GM19238 (cell line): ENCODE measurements at regions not wholly inside any gene's neighbourhood (a gene's known extent, or its start where the extent isn't known, plus 50 kb on each side); places are given as distances from the start of the nearest gene placed in this dataset.

Experiments
- DNase-seq: peaks from one replicate; pipeline ENCODE4 v3.0.0; 2011; ENCODE audit warnings: low spot score; ENCODE audit not compliant: insufficient read length

DNA sequence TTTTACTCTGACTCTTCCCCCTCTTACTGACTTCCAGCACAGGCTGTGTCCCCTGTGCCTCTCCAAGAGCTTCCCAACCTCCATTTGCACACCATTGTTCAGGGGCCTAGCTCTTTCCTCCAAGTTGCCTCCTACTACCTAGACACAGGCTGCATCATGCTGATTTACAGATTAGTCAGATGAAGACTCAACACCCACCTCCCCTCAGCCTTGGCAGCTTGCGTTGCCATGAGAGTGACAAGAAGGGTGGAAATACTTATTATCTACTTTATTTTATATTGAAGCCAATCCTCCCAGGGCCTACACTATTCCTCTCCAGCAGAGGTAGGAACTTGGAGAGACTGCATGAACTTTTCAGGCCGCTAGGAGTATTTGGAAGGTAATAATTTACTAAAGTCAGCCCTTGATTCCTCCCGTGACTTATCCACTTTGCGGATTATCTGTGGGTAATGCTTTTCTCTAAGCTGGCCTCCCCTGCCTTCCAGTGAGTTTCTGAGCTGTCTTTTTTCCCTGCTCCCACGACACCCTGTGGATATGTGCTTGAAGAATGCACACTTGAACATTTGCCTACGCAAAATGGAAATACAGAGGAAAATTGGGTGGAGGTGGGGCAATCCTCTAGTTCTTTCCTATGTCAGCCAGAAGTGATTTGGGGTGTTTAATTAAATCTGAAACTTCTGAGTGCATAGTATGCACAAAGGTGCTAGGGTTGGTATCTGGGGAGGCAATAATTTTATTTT, 74.1 kb upstream of the TMEM164 start:
- no peak for DNase-seq

DNA sequence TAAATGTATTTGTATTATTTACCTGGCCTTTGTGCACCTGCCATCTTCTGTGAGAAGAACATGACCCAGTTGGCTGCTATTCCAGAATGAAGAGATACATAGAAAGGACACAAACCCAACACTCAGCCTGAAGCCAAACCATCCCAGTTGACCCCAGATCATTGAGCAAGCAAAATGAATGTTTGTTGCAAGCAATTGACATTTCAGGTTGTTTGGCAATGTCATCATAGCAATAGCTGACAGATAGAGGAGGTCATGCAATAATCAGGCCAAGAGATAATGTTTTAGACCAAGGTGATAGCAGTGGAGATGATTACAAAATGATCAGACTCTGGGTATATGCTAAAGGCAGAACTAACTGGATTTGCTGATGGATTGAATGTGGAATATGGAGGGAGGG, 71.2 kb upstream of the TMEM164 start:
- DNase-seq, result no peak

DNA sequence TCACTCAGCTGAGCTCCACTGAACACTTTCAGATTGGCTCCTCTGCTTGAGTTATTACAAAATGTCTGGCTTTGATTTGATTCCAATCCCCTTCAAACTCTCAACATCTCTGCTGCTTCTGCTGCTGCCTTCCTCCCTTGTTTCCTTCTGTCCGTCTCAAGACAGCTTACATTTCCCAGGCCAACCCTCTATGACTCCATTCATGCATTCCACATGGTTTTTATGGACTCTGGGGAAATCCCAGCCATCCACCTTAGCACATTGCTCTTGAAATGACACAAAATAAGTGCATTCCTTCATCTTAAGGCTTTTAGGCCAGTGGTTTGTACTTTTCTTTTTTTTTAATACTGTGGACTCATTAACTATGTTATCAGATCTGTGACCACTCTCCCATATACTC, 68.5 kb upstream of the TMEM164 start:
- no peak for DNase-seq

DNA sequence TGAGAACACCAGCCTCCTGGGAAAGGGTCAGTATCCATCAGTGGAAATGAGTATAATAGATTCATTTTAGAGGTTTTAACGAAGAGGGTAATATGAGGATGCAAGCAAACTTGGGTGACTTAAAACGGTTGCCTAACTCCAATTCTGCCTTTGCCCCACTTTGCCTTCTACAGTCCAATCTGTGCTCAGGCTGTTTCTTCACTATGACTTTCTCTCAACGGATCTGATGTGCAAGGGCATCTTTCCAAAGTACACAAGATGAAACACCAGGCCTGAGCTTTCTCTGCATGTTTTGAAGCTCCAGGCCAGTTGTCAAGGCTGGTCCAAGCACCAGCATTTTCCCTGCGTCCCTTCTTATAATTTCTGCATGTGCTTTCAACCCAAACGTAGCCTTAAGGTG, 68.0 kb upstream of the TMEM164 start:
- no peak for DNase-seq

DNA sequence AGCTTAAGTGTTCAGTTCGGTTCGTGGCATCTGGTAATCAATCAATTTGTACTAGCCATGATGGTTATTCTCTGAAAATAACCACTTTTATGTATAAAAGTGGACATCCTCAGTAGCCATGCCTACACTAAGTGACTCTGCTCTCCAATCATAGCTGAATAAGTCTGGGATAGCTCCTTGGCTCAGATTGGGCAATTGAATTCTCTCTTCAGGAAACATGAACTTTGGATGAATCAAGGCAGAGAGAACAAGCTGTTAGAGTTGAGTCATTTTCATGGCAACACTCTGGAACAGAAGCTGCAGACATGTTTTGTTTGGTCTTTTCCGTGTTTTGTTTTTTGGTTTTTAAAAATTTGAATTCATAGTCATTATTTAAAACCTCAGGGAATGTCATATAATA, 66.8 kb upstream of the TMEM164 start:
- DNase-seq, result no peak

DNA sequence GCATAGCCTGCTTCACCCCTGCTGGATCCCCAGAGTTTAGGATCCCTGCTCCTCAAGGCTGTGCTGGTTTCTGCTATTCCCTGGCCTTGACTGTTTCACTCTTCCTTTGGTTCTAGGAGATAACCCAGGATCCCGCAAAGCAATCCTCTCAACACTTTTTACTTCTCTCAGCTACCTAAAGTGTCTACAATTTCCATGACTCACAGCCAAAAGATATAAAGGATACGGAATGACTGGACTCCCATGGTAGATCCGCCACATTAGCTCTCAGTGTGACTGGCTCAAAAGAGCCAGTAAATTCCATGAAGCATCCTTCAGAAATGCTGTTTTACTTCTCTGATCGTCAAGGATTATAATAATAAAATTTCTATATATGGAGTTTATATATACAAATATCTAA, 66.3 kb upstream of the TMEM164 start:
- no peak for DNase-seq

DNA sequence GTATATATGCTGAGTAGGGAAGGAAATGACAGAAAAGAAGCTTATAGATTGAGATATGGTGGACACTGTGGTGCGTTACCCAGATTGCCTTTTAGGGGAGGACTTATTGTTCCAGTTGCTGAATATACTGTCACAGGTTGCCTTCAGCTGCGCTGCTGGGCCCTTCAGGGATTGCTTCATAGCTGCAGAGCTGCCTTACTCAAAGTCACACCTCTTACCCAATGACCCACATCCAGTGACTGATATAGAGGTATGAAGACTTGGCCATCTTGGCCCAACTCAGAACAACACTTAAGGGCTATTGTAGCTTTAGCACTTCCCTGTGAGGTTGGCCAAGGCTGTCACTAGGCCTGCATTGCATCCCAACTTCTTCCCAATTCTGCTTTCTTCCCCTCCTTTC, 63.4 kb upstream of the TMEM164 start:
- no peak for DNase-seq

DNA sequence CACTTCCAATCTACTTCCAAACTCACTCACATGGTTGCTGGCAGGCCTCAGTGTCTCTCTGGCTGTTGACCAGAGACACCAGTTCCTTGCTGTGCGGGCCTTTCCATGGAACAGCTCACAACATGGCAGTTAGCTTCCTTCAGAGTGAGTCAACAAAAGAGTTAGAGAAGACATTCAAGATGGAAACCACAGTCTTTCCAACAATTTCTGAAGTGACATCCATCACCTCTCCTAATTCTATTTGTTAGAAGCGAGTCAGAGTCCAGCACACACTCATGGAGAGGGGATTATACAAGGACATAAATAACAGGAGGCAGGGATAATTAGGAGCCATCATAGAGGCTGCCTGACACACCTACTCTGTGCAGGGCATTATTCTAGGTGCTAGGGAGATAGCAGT, 62.5 kb upstream of the TMEM164 start:
- no peak for DNase-seq

DNA sequence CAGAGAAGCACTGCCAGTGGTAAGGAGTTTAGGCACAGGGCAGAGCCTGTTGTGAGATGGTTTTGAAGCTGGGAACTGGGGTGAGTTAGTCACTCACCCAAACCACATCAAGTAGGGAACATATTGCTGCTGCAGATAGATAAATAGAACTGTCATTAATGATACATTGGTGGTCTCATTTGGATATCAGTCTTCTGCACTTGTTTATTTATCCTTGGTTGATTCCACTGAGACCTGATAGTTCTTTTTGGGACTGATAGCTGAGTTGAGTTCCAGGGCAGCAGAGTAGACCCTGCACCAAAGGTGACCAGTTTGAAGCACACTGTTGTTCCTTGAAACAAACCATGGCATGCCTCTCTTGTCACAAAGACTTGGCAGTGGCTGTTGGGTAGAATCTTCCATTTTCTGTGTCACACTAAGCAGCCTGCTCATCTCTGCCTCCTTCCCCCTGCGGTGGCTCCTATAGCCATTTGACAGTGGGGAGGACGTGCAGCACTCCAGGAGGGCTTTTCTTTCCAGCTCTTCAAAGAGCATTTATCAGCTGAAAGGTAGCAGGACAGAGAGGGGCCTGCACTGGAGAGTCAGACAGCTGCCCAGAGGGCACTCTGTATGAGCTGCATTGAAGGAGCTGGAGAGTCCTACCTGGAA, 59.7 kb upstream of the TMEM164 start:
- DNase-seq, result no peak

DNA sequence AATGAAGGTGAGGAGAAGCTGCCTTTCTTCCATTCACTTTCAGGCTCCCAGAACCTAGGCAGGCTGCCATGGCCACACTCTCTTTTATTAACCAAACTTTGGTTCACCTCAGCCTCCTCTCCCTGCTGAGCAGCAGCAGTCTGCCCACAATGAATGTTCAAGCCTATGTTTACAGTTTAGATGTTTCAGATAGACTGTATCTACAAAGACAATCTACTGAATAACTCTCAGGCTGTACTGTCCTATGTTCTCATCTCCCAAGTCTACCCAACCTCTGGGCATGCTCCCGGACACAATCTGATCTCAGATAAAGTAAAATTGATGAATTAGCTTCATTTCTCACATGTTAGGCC, 59.2 kb upstream of the TMEM164 start:
- DNase-seq, result no peak

DNA sequence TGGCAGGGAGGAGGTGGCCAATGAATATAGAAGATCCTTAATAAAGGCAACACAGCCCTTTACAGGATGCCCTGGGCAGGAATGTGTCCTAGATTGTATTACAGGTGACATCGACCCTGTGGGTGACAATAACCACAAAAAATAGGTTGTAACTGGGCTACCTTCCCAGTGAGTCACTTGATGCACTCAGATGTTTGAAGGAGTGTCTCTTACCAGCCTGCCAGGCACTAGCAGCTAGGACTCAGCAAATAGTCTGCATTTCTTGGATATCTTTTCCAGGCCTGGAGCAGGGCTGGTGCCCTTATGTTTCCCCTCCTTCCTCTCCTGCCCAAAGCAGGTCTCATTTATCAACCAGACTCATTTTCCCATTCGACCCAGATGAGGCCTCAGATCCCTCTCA, 50.9 kb upstream of the TMEM164 start:
- no peak for DNase-seq

DNA sequence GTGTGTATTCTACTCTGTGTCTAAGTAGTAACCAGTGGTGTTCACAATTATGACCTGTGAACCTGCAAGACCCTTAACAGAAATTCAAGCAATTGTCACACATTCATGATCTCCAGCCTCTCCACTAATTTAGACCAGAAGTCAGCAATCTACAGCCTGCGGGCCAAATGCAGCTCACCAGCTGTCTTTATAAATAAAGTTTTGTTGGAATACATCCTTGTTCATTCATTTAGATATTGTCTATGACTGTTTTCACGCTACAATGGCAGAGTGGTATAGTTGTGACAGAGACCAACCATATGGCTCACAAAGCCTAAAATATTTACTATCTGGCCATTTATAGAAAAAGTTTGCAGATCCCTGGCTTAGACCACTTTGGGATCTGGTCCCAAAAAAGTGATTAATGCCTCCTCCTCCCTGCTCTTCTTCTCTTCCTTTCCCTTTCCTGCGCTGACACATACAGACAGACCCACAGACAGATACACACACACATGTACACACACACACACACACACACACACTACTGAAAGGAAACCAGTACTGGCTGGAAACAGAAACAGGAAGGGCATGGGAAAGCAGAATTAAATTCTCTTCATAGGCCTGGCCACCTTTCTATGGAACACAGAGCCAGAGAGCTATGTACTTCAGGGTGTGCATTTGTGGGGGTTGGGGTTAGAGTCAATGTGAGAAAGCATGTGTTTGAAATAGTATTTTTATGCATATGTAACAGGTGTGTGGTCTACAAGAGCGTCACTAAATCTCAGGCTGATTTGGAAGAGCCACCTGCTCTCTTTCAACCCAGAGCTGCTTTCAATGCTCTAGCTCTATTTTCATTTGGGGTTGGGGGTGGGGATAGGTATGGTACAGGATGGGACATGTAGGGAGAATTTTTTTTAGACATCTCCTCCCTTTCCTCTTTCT, 49.7 kb upstream of the TMEM164 start:
- peak; percentile 5 for DNase-seq
